ENCODE measurements at regions not wholly inside any gene's neighbourhood (a gene's known extent, or its start where the extent isn't known, plus 50 kb on each side); places are given as distances from the start of the nearest gene placed in this dataset.

DNA sequence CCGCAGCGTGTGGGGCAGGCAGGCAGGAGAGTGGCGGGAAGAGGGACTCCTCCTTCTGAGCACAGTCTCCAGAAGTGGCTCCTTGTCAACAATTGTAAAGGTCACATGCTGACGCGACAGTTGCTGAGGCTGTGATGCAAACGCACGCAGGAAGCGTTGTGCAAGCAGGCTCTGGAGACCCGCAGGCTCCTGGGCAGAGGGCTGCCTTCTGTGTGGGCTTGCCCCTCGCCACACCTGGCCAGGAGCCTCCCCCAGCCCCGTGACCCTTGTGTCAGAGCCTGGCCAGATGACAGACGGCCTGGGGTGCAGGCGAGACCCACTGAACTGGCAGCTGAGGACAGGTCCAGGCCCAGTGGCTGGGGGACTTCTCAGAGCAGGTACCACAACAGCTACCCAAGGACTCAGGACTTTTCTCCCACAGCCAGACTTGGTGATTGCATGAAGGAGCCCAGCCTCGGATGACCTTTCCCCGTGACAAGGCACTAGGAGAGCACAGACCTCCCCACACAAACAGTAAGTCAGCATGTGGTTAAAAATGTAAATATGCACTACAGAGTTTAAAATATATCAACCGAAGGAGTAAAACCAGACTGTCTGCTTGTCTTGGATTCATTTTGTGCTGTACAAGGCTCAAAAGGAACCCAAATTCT, 222.1 kb upstream of the RREB1 start (continued):
- TF ChIP-seq L3MBTL2 (IDR thresholded peaks at IDR 0.05) = peak; percentile 61; the same call in 1 of the 2 replicates
- 0 out of 4 replicates have a peak, but pooled peaks of 1 of the 2 experiments have one; percentile 3 for TF ChIP-seq FOXA3 (CRISPR knock-in tag; conservative IDR thresholded peaks at IDR 0.05 in 1 of 2, IDR thresholded peaks at IDR 0.05 in 1 of 2)
- peak; percentile 43; the same call in 1 of the 2 replicates for TF ChIP-seq NR2C1 (IDR thresholded peaks at IDR 0.05)
- peak; percentile 75 for TF ChIP-seq NR2C1 (tag; IDR thresholded peaks at IDR 0.05)
- TF ChIP-seq PYGO2 (tag; IDR thresholded peaks at IDR 0.05) = 0 out of 2 replicates have a peak, but pooled peaks have one; percentile 25
- TF ChIP-seq MECOM (CRISPR knock-in tag; IDR thresholded peaks at IDR 0.05) = peak; percentile 43; the same call in 1 of the 2 replicates
- no peak for TF ChIP-seq CBFA2T2 (conservative IDR thresholded peaks at IDR 0.05)
- TF ChIP-seq, protein P1, sequence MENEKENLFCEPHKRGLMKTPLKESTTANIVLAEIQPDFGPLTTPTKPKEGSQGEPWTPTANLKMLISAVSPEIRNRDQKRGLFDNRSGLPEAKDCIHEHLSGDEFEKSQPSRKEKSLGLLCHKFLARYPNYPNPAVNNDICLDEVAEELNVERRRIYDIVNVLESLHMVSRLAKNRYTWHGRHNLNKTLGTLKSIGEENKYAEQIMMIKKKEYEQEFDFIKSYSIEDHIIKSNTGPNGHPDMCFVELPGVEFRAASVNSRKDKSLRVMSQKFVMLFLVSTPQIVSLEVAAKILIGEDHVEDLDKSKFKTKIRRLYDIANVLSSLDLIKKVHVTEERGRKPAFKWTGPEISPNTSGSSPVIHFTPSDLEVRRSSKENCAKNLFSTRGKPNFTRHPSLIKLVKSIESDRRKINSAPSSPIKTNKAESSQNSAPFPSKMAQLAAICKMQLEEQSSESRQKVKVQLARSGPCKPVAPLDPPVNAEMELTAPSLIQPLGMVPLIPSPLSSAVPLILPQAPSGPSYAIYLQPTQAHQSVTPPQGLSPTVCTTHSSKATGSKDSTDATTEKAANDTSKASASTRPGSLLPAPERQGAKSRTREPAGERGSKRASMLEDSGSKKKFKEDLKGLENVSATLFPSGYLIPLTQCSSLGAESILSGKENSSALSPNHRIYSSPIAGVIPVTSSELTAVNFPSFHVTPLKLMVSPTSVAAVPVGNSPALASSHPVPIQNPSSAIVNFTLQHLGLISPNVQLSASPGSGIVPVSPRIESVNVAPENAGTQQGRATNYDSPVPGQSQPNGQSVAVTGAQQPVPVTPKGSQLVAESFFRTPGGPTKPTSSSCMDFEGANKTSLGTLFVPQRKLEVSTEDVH (IDR thresholded peaks at IDR 0.05; ENCODE audit: low read depth, partially characterized antibody) = no peak
- TF ChIP-seq CBX3 (IDR thresholded peaks at IDR 0.05; ENCODE audit: borderline replicate concordance in 1 of 2, low read length in 2 of 2) = 0 out of 3 replicates have a peak, but pooled peaks of 1 of the 2 experiments have one; percentile 3
- TF ChIP-seq CTBP1 (IDR thresholded peaks at IDR 0.05; ENCODE audit: borderline replicate concordance) = peak; percentile 52; the same call in 1 of the 2 replicates
- 0 out of 2 replicates have a peak, but pooled peaks have one; percentile 21 for TF ChIP-seq MBD2 (IDR thresholded peaks at IDR 0.05; ENCODE audit: borderline replicate concordance, low read depth)
- TF ChIP-seq ZNF282 (CRISPR knock-in tag; IDR thresholded peaks at IDR 0.05) = no peak

Data from K562 (cell line).